A549 (cell line): ENCODE measurements at regions not wholly inside any gene's neighbourhood (a gene's known extent, or its start where the extent isn't known, plus 50 kb on each side); places are given as distances from the start of the nearest gene placed in this dataset.

ENCODE experiments used
- CHD4 ChIP-seq: fragments of 200-600 bp; sonication (generic); IDR thresholded peaks from 2 replicates; pipeline ENCODE4 v1.6.1; 2016; ENCODE audit warnings: antibody characterized with exemption, mild to moderate bottlenecking, borderline replicate concordance
- CTCF ChIP-seq: fragments of >200 bp; sonication (Bioruptor Twin); formaldehyde crosslinking; IDR thresholded peaks from 3 replicates; pipeline ENCODE4 v1.5.1; 2016
- EP300 ChIP-seq, 2 experiments: fragments of >200 bp; sonication (Bioruptor Twin); formaldehyde crosslinking; IDR thresholded peaks; 2 replicates in 1 of 2; 3 replicates in 1 of 2; pipeline ENCODE4 v1.6.1; 2016 to 2017
- JUN ChIP-seq, 2 experiments: fragments of >200 bp; sonication (Bioruptor Twin); formaldehyde crosslinking; IDR thresholded peaks; 2 replicates in 1 of 2; 3 replicates in 1 of 2; pipeline ENCODE4 v1.6.1; 2016 to 2017
- MAX ChIP-seq: IDR thresholded peaks from 2 replicates; pipeline ENCODE4 v1.6.1; 2012
- MAZ ChIP-seq: fragments of 150-350 bp; IDR thresholded peaks from 2 replicates; pipeline ENCODE4 v1.6.1; 2014; ENCODE audit warnings: antibody characterized with exemption, low read depth, low read length, borderline replicate concordance
- POLR2A ChIP-seq: IDR thresholded peaks from 2 replicates; pipeline ENCODE4 v1.6.1; 2012; ENCODE audit warnings: mild to moderate bottlenecking, low read length
- SMC3 ChIP-seq: fragments of >200 bp; sonication (Bioruptor Twin); formaldehyde crosslinking; IDR thresholded peaks from 3 replicates; pipeline ENCODE4 v1.6.1; 2018; ENCODE audit warnings: inconsistent platforms

- TF ChIP-seq SMC3 (no peak), CTCF (no peak), POLR2A (no peak), CHD4 (no peak), JUN (IDR thresholded peaks at IDR 0.05) (no peak), MAZ (no peak), MAX (no peak), EP300 (IDR thresholded peaks at IDR 0.05) (no peak)
Observed at GRCh38 chr1:87265786-87266185, 62.9 kb upstream of the LMO4 start.
